ENCODE measurements at regions not wholly inside any gene's neighbourhood (a gene's known extent, or its start where the extent isn't known, plus 50 kb on each side); places are given as distances from the start of the nearest gene placed in this dataset.

DNA sequence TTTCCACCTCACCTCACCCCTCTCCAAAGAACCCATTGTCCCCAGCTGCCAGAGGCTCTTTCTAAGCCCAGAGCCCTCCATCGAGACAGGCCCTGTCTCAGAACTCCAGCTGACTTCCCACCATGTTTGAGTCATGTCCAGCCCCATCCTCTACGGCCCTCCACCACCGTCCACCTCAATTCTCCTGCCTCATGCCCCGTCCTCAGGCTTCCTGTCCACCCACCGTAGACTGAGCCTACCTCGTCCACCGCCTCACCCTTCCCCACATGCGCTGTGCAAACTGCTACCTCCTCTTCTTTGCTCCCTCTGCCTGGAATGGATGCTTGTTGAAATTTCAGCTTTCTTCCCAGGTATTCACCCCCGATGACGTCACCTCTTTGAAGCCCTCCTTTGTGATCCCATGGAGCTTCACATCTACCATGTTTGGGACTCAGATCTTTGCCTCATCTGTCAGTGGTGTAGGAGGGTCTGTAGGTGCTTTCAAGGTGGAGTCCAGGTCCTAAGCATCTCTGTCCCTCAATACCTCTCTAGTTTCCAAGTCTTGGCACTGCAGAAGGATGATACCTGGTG lies 149.0 kb downstream of the MRM1 start:
- Histone ChIP-seq H2BK120ac (replicated peaks; ENCODE audit: low read depth, low read length) (no peak overlapping the region), H3K14ac (ENCODE audit: insufficient read length) (no peak overlapping the region), H2BK15ac (ENCODE audit: low read length) (no peak overlapping the region), H3K56ac (replicated peaks; ENCODE audit: insufficient read length, low read depth, low read length) (no peak overlapping the region), H4K91ac (replicated peaks; ENCODE audit: insufficient read length, low read length) (no peak overlapping the region), H2BK20ac (ENCODE audit: low read length) (no peak overlapping the region), H3K23me2 (ENCODE audit: low read depth, low read length) (no peaks in the 10 kb centered on the region), H3K79me2 (ENCODE audit: control insufficient read depth in 1 of 2, insufficient read depth in 2 of 2, low read length in 2 of 2) (no peaks in the 10 kb centered on the region), H4K5ac (ENCODE audit: insufficient read length, low read depth, low read length) (no peak overlapping the region), H3K27ac (ENCODE audit: low read depth, low read length) (no peak overlapping the region), H3K9ac (replicated peaks in 1 of 4; ENCODE audit: extremely low read depth in 1 of 4, low read depth in 3 of 4, low read length in 3 of 4) (no peak overlapping the region), H2AFZ (ENCODE audit: low read length) (no peak overlapping the region), H3K18ac (ENCODE audit: extremely low read depth, low read length) (no peak overlapping the region), H3K27me3 (replicated peaks in 1 of 4; ENCODE audit: control insufficient read depth in 3 of 4, extremely low read depth in 1 of 4, insufficient read depth in 3 of 4, low read length in 3 of 4) (no peaks in the 10 kb centered on the region; a peak in 1 of 7 replicates), H4K20me1 (replicated peaks in 1 of 2; ENCODE audit: control insufficient read depth in 1 of 2, insufficient read depth in 2 of 2, low read length in 2 of 2) (no peaks in the 10 kb centered on the region), H3K9me3 (ENCODE audit: insufficient read depth in 2 of 2, low read depth in 1 of 2, low read length in 1 of 2) (no peaks in the 10 kb centered on the region), H3K36me3 (ENCODE audit: control insufficient read depth in 2 of 4, insufficient read depth in 4 of 4, low read length in 3 of 4) (no peaks in the 10 kb centered on the region), H2BK12ac (ENCODE audit: low read depth, low read length) (no peak overlapping the region), H3K4me2 (ENCODE audit: insufficient read depth in 1 of 2, low read depth in 2 of 2, low read length in 2 of 2) (no peak overlapping the region), H4K8ac (ENCODE audit: extremely low read depth, insufficient read depth, low read length) (no peak overlapping the region), H2AK5ac (ENCODE audit: low read depth, low read length) (0 out of 2 replicates have a peak overlapping the region, but pooled peaks have one; percentile 59), H3K79me1 (ENCODE audit: low read depth, low read length) (no peaks in the 10 kb centered on the region), H3K4ac (replicated peaks; ENCODE audit: insufficient read length, low read depth, low read length) (no peak overlapping the region), H3K4me3 (ENCODE audit: extremely low read depth in 1 of 4, insufficient read depth in 2 of 4, low read depth in 3 of 4, low read length in 4 of 4) (no peak overlapping the region), H2BK5ac (ENCODE audit: low read depth, low read length) (no peak overlapping the region), H3K4me1 (replicated peaks in 1 of 4; ENCODE audit: control insufficient read depth in 3 of 4, insufficient read depth in 4 of 4, low read length in 3 of 4) (peaks cover 0 to under 1% (median 0%) of the 10 kb centered on the region in 4 experiments; a peak in 2 of 7 replicates), H3K23ac (ENCODE audit: insufficient read length) (no peak overlapping the region)
- DNase-seq (ENCODE audit: low read depth in 1 of 2, low spot score in 2 of 2) (no peak), FAIRE-seq (no peak)
- POLR2A ChIA-PET (ENCODE audit: partially characterized antibody): interaction anchor here (0.6 to 1.0 kb wide), 3 partner anchors 17 to 96 kb away, joined by 3 to 4 read pairs (median 3); no protein-coding TSS in a partner anchor
- CTCF ChIA-PET (ENCODE audit: partially characterized antibody): interaction anchor here (1.4 to 4.1 kb wide), 3 partner anchors 34 to 92 kb away, joined by 3 to 19 read pairs (median 4); no protein-coding TSS in a partner anchor
- TF ChIP-seq MAFK (IDR thresholded peaks at IDR 0.05; ENCODE audit: low read depth, low read length): no peak
- TF ChIP-seq RXRA (IDR thresholded peaks at IDR 0.05; ENCODE audit: insufficient read depth, low read depth, low read length): no peak
- WGBS, 2 experiments (ENCODE audit: extremely low coverage in 1 of 2, insufficient coverage in 1 of 2, insufficient read length in 1 of 2, insufficient replicate concordance in 2 of 2, low coverage in 1 of 2, low lambda C conversion rate in 2 of 2, missing lambda C conversion rate in 1 of 2): 94% methylated on average over 10 of the region's 10 CpGs; no CpG with 5 or more reads in 1 of the 2 experiments
